Mucosa of gallbladder (tissue), 1 donor: ENCODE measurements at regions not wholly inside any gene's neighbourhood (a gene's known extent, or its start where the extent isn't known, plus 50 kb on each side); places are given as distances from the start of the nearest gene placed in this dataset.
"Not testable (repeated sequence)": the region's sequence is repeated elsewhere in the genome, so short reads cannot be mapped to it uniquely, and the experiment has no call there.

Experiments
- DNase-seq: peaks from one replicate; pipeline ENCODE4 v3.0.0-alpha.2; 2020; ENCODE audit warnings: low spot score
- donor health status: DM: no; HTN: no; CAD: no.

- not testable (repeated sequence) for DNase-seq
Measured at GRCh38 chr15:84094720-84095119, 140.9 kb upstream of the GOLGA6L4 start.

- DNase-seq, result not testable (repeated sequence)
Measured at GRCh38 chr15:84097053-84097452, 138.5 kb upstream of the GOLGA6L4 start.

- no peak for DNase-seq
Measured at GRCh38 chr15:84098604-84099003, 137.0 kb upstream of the GOLGA6L4 start.

DNA sequence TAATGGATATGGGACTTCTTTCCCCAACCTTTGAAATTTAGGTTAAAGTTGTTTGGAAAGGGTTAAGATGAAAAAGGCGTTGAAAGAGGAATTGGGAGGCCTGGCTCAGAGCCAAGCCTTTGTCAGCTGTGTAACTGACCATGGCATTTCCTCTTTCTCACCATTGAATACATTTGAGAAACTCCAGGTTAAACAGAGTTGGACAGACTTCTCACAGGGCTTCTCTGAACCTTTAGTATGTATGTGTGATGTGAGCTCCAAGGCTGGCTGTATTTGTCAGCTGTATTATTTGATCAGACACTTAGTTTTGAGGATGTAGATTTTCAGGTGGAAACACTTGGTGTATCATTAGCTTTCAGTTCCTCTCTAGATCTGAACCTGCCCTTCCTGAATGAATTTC is 136.4 kb upstream of the GOLGA6L4 start:
- DNase-seq, result peak; percentile 16

DNA sequence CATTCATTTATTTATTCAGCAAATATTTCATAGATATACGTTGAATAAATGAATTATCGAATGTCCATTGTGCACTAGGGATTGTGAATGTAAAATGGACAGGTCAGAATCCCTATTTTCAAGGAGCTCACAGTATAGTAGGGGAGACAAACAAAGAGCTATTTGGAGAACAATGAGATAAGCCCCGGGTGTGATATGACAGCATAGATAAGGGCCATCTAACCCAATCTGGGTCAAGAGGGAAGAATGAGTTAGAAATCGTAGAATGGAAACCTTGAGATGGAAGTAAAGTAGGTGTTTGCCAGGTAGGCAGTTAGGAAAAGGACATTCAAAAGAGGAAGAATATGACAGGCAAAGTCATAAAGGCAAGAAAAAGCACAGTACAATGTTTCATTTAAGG is 132.2 kb upstream of the GOLGA6L4 start:
- DNase-seq, result no peak

DNA sequence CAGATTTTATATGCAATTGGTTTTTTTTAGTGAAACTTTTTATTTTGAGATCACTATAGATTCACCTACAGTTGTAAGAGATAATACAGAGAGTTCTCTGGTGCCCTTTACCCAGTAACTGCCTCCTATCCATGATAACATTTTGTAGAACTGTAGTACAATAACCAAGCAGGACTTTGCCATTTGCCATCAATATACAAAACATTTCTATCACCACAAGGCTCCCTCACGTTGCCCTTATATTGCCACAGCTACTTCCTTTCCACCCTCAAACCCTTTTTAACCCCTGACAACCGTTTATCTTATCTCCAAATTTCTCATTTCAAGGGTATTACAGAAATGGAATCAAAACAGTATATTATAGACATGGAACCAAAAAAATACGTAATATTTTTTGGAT is 130.7 kb upstream of the GOLGA6L4 start:
- DNase-seq, result no peak

- no peak for DNase-seq
Measured at GRCh38 chr15:84108728-84109127, 126.8 kb upstream of the GOLGA6L4 start.

- no peak for DNase-seq
Measured at GRCh38 chr15:84111575-84111974, 124.0 kb upstream of the GOLGA6L4 start.

GRCh38 chr15:84112025-84112424 is 123.5 kb upstream of the GOLGA6L4 start:
- no peak for DNase-seq

- no peak for DNase-seq
Measured at GRCh38 chr15:84113919-84114318, 121.7 kb upstream of the GOLGA6L4 start.

DNA sequence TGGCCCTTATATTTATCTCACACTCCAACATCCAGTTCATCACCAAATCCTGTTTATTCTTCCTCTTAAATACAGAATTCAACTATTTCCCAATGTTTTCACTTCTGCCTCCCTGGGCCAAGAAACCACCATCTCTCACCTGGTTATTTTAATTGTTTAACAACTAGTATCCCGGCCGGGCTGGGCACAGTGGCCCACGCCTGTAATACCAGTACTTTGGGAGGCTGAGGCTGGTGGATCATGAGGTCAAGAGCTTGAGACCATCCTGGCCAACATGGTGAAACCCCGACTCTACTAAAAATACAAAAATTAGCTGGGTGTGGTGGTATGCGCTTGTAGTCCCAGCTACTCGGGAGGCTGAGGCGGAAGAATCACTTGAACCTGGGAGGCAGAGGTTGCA is 120.9 kb upstream of the GOLGA6L4 start:
- DNase-seq, result not testable (repeated sequence)

GRCh38 chr15:84119351-84119750 is 116.2 kb upstream of the GOLGA6L4 start:
- DNase-seq, result not testable (repeated sequence)

DNA sequence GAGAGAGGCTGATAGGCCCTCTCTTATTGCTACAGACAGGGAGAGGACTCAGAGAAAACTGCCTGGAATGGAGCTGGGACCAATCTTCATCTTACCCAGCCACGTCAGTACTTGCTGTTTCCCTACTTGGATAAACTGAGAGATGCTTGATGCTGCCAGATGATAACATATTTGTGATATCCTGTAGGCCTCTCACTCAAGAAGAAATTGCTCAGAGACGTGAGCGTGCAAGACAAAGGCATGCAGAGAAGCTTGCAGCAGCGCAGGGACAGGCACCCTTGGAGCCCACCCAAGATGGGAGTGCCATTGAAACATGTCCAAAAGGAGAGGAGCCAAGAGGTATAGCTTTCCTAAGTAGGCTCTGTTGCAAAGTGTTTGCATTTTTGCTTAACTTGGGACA is 114.7 kb upstream of the GOLGA6L4 start:
- not testable (repeated sequence) for DNase-seq

DNA sequence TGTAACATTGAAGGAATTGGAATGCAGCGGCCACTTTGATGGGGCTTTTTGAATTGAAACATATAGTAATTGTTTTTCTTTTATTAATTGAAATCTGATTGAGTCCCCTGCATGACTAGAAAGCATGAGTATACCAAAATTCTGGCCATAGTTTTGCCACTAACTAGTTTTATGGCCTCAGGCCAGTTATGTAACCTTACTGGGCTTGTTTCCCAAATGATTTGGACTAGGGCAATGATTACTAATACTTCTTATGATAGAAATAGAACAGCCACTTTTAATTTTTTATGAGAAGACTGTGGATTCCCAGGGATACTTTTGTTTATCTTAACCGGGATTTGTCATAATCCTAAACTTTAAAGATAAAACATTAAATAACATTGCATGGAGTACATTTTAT is 106.9 kb upstream of the GOLGA6L4 start:
- DNase-seq, result not testable (repeated sequence)

DNA sequence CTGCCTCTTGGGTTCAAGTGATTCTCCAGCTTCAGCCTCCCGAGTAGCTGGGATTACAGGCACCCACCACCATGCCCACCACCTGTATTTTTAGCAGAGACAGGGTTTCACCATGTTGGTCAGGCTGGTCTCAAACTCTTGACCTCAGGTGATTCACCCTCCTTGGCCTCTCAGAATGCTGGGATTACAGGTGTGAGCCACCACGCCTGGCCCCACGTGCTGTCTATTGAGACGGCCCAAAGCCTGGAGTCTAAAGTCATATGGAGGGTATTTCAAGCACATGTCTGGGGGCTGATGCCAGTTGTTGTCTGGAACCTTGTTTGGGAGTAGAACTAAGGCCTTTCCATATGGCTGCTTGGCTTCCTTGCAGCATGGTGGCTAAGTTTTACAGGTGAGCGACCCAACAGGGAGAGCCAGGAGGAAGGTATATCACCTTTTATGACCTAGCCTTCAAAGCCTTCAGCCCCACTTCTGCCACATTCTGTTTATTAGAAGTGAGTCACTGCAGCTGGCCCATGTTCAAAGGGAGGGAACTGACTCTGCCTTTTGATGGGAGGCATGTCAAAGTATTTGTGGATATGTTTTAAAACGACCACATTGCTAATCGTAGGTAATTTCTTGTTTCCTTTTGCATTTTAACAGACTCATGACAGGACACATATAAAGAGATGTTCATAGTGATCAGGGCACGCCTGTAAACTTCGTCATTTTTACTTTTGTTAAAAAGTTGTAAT is 105.3 kb upstream of the GOLGA6L4 start:
- not testable (repeated sequence) for DNase-seq

DNA sequence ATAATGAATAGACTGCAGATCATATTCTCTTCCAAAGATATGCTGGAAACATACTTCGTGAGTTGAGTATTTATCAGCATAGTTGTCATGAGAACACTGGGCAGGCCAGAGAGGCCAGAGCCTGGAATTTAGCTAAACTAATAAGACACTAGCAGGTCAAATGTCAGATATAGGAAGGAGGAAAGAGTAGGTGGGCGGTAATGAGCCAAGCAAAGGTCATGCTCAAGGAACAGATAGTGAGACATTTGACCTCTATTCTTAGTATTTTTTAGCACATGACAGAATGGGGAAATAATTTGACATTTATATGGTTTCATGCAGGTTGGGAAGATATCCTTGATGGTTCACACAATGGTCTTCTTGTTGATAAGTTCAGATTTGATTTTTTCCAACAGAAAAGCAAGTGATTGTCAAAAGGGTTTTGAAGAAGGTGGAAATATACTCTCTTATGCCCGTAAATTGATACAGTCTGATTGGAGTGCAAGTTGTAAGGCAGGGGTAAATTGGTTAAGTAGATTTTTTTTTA is 99.6 kb upstream of the GOLGA6L4 start:
- DNase-seq, result not testable (repeated sequence)

DNA sequence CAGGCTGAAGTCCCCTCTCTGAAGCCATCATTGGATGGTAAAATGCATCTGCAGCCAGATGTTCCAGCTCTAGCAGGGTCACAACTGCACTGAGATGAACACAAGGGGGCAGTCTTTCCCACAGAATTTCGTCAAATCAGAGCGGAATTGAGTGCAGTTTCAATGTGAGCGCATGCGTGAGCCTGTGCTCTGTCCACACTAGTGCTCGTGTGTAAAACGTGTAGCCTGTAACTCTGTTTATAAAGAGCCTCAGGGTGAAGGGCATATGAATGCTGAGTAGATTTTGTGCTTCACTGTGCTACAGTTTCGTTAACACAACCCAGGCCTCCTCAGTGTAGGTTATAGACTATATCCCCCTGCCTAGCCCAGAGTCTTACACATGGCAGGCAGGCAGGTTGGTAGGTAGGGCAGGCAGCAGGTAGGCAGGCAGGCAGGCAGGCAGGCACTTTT is 92.7 kb upstream of the GOLGA6L4 start:
- DNase-seq, result peak; percentile 85

- DNase-seq, result no peak
Measured at GRCh38 chr15:84143753-84144314, 91.7 kb upstream of the GOLGA6L4 start.

GRCh38 chr15:84144946-84145345 is 90.6 kb upstream of the GOLGA6L4 start:
- DNase-seq, result not testable (repeated sequence)

- not testable (repeated sequence) for DNase-seq
Measured at GRCh38 chr15:84146299-84146698, 89.3 kb upstream of the GOLGA6L4 start.

DNA sequence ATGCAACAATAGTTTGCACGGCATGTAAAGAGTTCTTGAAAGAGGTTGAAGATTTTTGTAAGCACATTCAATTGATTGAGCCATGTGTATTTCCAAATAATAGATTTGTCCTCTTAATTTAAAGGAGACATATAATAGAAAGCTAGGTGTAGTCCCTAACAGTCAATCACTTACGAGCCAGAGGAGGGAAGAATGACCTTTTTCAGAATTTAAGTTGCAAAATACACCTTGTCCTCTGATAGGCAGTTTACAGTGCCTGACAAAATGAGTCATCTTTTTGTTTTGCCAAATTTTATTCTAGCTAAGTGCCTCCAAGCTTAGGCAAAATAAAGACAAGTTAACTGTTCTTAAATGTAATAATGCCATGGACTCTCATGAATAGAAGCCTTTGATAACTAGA is 88.3 kb upstream of the GOLGA6L4 start:
- not testable (repeated sequence) for DNase-seq

GRCh38 chr15:84151205-84151931 is 84.2 kb upstream of the GOLGA6L4 start:
- DNase-seq, result no peak
